Chondrocyte (in vitro differentiated cells): ENCODE measurements at regions not wholly inside any gene's neighbourhood (a gene's known extent, or its start where the extent isn't known, plus 50 kb on each side); places are given as distances from the start of the nearest gene placed in this dataset.

Source experiments
- DNase-seq: peaks from one replicate; pipeline ENCODE4 v3.0.0; 2021; ENCODE audit warnings: mixed read lengths, low spot score
- H3K27ac Mint-ChIP-seq: one replicate; pipeline ENCODE4 v1.8.0; 2021; ENCODE audit warnings: mild to moderate bottlenecking, moderate library complexity, mixed read lengths; ENCODE audit not compliant: unreplicated experiment
- H3K27me3 Mint-ChIP-seq: 2 replicates; pipeline ENCODE4 v1.8.0; 2021; ENCODE audit warnings: low read depth, mixed read lengths
- H3K36me3 Mint-ChIP-seq: 2 replicates; pipeline ENCODE4 v1.8.0; 2021; ENCODE audit warnings: low read depth, mixed read lengths
- H3K4me1 Mint-ChIP-seq: 2 replicates; pipeline ENCODE4 v1.8.0; 2021; ENCODE audit warnings: low read depth, mild to moderate bottlenecking, mixed read lengths
- H3K4me3 Mint-ChIP-seq: one replicate; pipeline ENCODE4 v1.8.0; 2021; ENCODE audit warnings: mild to moderate bottlenecking, moderate library complexity, mixed read lengths; ENCODE audit not compliant: unreplicated experiment
- H3K9me3 Mint-ChIP-seq: 2 replicates; pipeline ENCODE4 v1.8.0; 2021; ENCODE audit warnings: low read depth, mixed read lengths
- TF ChIP-seq, protein P1 (sequence below): fragments of 200-600 bp; sonication (generic); IDR thresholded peaks from 2 replicates; pipeline ENCODE4 v1.5.0; 2021; ENCODE audit warnings: antibody characterized with exemption, mild to moderate bottlenecking, moderate library complexity

DNA sequence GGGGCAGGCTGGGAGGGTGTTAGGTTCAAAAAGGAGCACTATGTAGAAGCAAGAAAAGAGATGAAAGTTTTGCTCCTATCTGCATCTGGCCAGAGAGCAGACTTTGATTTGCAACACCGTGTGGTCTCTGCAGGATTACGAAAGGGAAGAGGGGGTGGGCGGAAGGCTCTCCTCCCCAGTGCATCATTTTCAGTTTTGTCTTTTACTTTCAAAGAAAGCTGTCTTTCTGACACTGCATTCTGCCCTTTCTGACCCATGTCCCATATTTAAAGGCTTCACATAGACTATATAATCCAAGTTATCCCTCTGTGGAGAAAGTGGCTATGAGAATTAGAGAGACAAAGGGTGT lies 126.5 kb downstream of the RHOU start:
- Mint-ChIP-seq H3K4me1 (peaks cover 49% of the 10 kb centered on the region), H3K27ac (no peak overlapping the region), H3K9me3 (no peaks in the 10 kb centered on the region), H3K4me3 (no peak overlapping the region), H3K36me3 (no peaks in the 10 kb centered on the region), H3K27me3 (no peaks in the 10 kb centered on the region)
- TF ChIP-seq, protein P1, sequence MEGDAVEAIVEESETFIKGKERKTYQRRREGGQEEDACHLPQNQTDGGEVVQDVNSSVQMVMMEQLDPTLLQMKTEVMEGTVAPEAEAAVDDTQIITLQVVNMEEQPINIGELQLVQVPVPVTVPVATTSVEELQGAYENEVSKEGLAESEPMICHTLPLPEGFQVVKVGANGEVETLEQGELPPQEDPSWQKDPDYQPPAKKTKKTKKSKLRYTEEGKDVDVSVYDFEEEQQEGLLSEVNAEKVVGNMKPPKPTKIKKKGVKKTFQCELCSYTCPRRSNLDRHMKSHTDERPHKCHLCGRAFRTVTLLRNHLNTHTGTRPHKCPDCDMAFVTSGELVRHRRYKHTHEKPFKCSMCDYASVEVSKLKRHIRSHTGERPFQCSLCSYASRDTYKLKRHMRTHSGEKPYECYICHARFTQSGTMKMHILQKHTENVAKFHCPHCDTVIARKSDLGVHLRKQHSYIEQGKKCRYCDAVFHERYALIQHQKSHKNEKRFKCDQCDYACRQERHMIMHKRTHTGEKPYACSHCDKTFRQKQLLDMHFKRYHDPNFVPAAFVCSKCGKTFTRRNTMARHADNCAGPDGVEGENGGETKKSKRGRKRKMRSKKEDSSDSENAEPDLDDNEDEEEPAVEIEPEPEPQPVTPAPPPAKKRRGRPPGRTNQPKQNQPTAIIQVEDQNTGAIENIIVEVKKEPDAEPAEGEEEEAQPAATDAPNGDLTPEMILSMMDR = no peak
- DNase-seq = no peak

- DNase-seq = no peak
- Mint-ChIP-seq H3K27me3 (peaks cover 1% of the 10 kb centered on the region), H3K4me3 (no peak overlapping the region), H3K4me1 (peaks cover 53% of the 10 kb centered on the region), H3K27ac (no peak overlapping the region), H3K9me3 (no peaks in the 10 kb centered on the region), H3K36me3 (no peaks in the 10 kb centered on the region)
- TF ChIP-seq, protein P1 = no peak
Observed at GRCh38 chr1:228862542-228863505, 127.5 kb downstream of the RHOU start.

GRCh38 chr1:228863776-228864175 lies 128.5 kb downstream of the RHOU start:
- Mint-ChIP-seq H3K9me3 (no peaks in the 10 kb centered on the region), H3K4me1 (peaks cover 53% of the 10 kb centered on the region), H3K36me3 (no peaks in the 10 kb centered on the region), H3K4me3 (no peak overlapping the region), H3K27me3 (peaks cover 3% of the 10 kb centered on the region), H3K27ac (no peak overlapping the region)
- TF ChIP-seq, protein P1 = no peak
- DNase-seq = no peak

DNA sequence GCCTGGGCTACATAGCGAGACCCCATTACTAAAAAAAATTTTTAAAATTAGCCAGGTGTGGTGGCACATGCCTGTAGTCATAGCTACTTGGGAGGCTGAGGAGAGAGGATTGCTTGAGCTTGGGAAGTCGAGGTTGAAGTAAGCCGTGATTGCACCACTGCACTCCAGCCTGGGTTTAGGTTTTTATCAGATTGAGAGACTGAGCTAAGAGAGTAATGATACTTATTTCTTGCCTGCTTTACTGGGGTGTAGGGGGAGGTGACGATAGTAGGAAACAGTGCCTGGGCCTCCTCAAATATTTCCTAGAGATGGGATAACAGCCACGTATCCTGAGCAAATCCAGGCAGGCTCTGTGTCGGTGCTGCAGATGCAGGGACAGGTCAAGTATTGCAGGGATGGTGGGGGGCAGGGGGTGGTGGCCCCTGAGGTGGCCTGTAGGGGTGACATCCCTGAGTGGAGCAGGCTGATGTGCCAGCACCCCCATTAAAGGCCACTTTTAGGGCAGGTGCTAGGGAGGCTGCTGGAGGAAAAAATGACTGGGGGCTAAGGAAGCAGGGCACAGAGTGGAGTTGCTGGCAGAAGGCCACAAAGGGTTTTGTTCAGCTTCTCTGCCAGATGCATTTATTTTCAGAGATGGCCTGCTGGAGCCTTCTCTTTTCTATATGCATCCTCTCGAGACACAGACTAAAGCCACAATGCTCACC lies 130.5 kb downstream of the RHOU start:
- Mint-ChIP-seq H3K27me3 (peaks cover 13% of the 10 kb centered on the region), H3K36me3 (peaks cover 3% of the 10 kb centered on the region), H3K27ac (no peak overlapping the region), H3K4me3 (no peak overlapping the region), H3K9me3 (no peaks in the 10 kb centered on the region), H3K4me1 (peaks cover 43% of the 10 kb centered on the region)
- DNase-seq = no peak
- TF ChIP-seq, protein P1 = no peak

- H3K9me3 Mint-ChIP-seq = no peaks in the 10 kb centered on the region
- no peak for DNase-seq
- peaks cover 3% of the 10 kb centered on the region for H3K36me3 Mint-ChIP-seq
- H3K4me3 Mint-ChIP-seq = no peak overlapping the region
- H3K27me3 Mint-ChIP-seq = peaks cover 13% of the 10 kb centered on the region
- peaks cover 36% of the 10 kb centered on the region for H3K4me1 Mint-ChIP-seq
- TF ChIP-seq, protein P1 = no peak
- no peak overlapping the region for H3K27ac Mint-ChIP-seq
Observed at GRCh38 chr1:228866468-228866867, 131.2 kb downstream of the RHOU start.
